H1 (cell line): ENCODE measurements at regions not wholly inside any gene's neighbourhood (a gene's known extent, or its start where the extent isn't known, plus 50 kb on each side); places are given as distances from the start of the nearest gene placed in this dataset.

Source experiments
- BACH1 ChIP-seq: IDR thresholded peaks from 2 replicates; pipeline ENCODE4 v1.6.1; 2012; ENCODE audit warnings: low read length, improper control_type of control experiment
- BCL11A ChIP-seq, 2 experiments: IDR thresholded peaks; one replicate each; pipeline ENCODE4 v1.6.1; 2011; ENCODE audit warnings: low read depth in 2 of 2, low read length in 2 of 2, mild to moderate bottlenecking in 2 of 2
- JUND ChIP-seq: IDR thresholded peaks from 2 replicates; pipeline ENCODE4 v1.6.1; 2011; ENCODE audit warnings: mild to moderate bottlenecking, improper control_type of control experiment, low read length
- PHF8 ChIP-seq: fragments of 200-600 bp; sonication (generic); conservative IDR thresholded peaks from 2 replicates; pipeline ENCODE4 v1.7.1; 2012; ENCODE audit warnings: low read depth, mild to moderate bottlenecking, inconsistent platforms, low read length, moderate library complexity
- POLR2AphosphoS5 ChIP-seq: IDR thresholded peaks from 2 replicates; pipeline ENCODE4 v1.6.1; 2011; ENCODE audit warnings: low read depth, low read length
- POU5F1 ChIP-seq: IDR thresholded peaks from 2 replicates; pipeline ENCODE4 v1.6.1; 2011; ENCODE audit warnings: low read depth, mild to moderate bottlenecking, low read length, moderate library complexity
- SIX5 ChIP-seq: IDR thresholded peaks from 2 replicates; pipeline ENCODE4 v1.6.1; 2011; ENCODE audit warnings: mild to moderate bottlenecking, low read depth, low read length
- SRF ChIP-seq: IDR thresholded peaks from 2 replicates; pipeline ENCODE4 v1.6.1; 2011; ENCODE audit warnings: mild to moderate bottlenecking, low read depth, low read length, moderate library complexity
- SUZ12 ChIP-seq: fragments of 200-600 bp; sonication (generic); IDR thresholded peaks from 2 replicates; pipeline ENCODE4 v1.6.1; 2012; ENCODE audit warnings: mild to moderate bottlenecking, inconsistent platforms, low read length, moderate library complexity, mixed read lengths
- TCF12 ChIP-seq: IDR thresholded peaks from 2 replicates; pipeline ENCODE4 v1.6.1; 2011; ENCODE audit warnings: low read depth, mild to moderate bottlenecking, low read length
- TF ChIP-seq, protein P1 (sequence below): IDR thresholded peaks from 2 replicates; pipeline ENCODE4 v1.6.1; 2012; ENCODE audit warnings: low read length, inconsistent platforms

DNA sequence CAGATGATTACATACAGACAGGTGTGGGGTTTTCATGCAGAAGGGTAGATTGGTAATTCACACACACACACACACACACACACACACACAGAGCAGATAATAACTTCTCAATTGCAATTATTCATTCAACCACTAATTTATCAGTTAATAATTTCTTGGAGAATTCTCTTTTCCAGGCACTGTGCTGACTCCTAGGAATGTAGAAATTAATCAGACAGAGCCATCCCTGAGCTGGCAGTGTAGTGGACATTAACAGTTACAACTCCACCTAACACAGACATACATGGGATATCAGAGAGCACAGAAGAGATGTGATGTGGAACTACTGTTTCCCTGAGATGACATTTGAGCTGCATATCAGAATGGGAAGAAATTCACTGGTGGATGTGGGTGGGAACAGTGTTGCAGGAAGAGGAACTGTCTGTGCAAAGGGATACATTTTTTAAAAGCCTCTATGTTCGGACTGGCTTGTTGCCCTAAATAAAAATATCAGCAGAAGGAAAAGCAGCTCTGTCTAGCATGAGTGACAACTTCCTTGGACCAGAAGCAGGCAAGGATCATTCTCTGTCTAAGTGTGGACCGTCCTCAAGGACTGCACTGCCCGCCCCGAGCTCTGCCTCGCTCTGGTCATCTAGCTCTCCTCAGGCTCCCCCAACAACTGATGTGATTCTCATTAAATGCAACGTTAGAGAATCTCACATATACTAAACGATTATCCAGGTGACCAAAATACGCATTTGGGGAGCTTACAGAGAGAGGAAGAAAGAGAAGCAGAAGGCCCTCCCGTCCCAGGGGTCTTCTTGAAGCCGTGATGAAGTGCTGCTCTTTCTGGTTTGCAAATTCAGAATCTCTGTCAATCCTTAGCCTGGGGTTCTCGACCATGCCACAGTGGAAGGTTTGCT is 173.4 kb upstream of the TRIB2 start (continued):
- no peak for TF ChIP-seq SRF
- TF ChIP-seq BCL11A (IDR thresholded peaks at IDR 0.05; ENCODE audit: low read depth in 2 of 2, low read length in 2 of 2) = no peak
- no peak for TF ChIP-seq BACH1
- TF ChIP-seq SIX5 = no peak
- no peak for TF ChIP-seq POU5F1
- no peak for TF ChIP-seq TCF12
- TF ChIP-seq SUZ12 = no peak
- TF ChIP-seq, protein P1, sequence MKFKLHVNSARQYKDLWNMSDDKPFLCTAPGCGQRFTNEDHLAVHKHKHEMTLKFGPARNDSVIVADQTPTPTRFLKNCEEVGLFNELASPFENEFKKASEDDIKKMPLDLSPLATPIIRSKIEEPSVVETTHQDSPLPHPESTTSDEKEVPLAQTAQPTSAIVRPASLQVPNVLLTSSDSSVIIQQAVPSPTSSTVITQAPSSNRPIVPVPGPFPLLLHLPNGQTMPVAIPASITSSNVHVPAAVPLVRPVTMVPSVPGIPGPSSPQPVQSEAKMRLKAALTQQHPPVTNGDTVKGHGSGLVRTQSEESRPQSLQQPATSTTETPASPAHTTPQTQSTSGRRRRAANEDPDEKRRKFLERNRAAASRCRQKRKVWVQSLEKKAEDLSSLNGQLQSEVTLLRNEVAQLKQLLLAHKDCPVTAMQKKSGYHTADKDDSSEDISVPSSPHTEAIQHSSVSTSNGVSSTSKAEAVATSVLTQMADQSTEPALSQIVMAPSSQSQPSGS = no peak
- no peak for TF ChIP-seq PHF8
- TF ChIP-seq POLR2AphosphoS5 = no peak
- no peak for TF ChIP-seq JUND
